Adrenal gland (tissue), 9 donors: ENCODE measurements at regions not wholly inside any gene's neighbourhood (a gene's known extent, or its start where the extent isn't known, plus 50 kb on each side); places are given as distances from the start of the nearest gene placed in this dataset.
"Not testable (repeated sequence)": the region's sequence is repeated elsewhere in the genome, so short reads cannot be mapped to it uniquely, and the experiment has no call there.

Experiments used
- DNase-seq, 7 donors: peaks; one replicate each; pipeline ENCODE4 v3.0.0-alpha.2; 2019 to 2020
- H3K27ac ChIP-seq, 5 donors: fragments of 200-600 bp; sonication (generic) in 4 of 5; 1 replicate in 3 of 5; 2 replicates in 2 of 5; pipeline versions ENCODE4 v1.5.1 to v1.8.0; 2016 to 2020; ENCODE audit warnings: mild to moderate bottlenecking in 1 of 5
- H3K27me3 ChIP-seq: fragments of 200-600 bp; 2 replicates; pipeline ENCODE4 v1.8.0; 2021
- H3K36me3 ChIP-seq, 2 donors: fragments of 200-600 bp; replicated peaks in 1 of 2; 1 replicate in 1 of 2; 2 replicates in 1 of 2; pipeline versions ENCODE4 v1.5.1 to v1.8.0; 2018 to 2022
- H3K4me1 ChIP-seq, 2 donors: fragments of 200-600 bp; replicated peaks in 1 of 2; 1 replicate in 1 of 2; 2 replicates in 1 of 2; pipeline versions ENCODE4 v1.5.1 to v1.8.0; 2018 to 2021
- H3K4me3 ChIP-seq, 4 donors: fragments of 200-600 bp; sonication (generic) in 3 of 4; one replicate each; pipeline ENCODE4 v1.5.1; 2016 to 2018
- H3K9me3 ChIP-seq, 3 donors: fragments of 200-600 bp; sonication (generic) in 1 of 3; replicated peaks in 1 of 3; 1 replicate in 2 of 3; 2 replicates in 1 of 3; pipeline versions ENCODE4 v1.5.1 to v1.8.0; 2016 to 2021
- CTCF ChIP-seq, 6 experiments: fragments of 450-650 bp in 4 of 6; fragments of 200-600 bp in 2 of 6; sonication (generic) in 1 of 6; IDR thresholded peaks; 1 replicate in 5 of 6; 2 replicates in 1 of 6; pipeline versions ENCODE4 v1.5.1 to v1.8.0; 2016 to 2021; ENCODE audit warnings: antibody characterized with exemption in 6 of 6, mild to moderate bottlenecking in 2 of 6, moderate library complexity in 1 of 6
- POLR2A ChIP-seq, 2 donors: fragments of 450-650 bp; IDR thresholded peaks; one replicate each; pipeline ENCODE4 v1.6.1; 2017; ENCODE audit warnings: antibody characterized with exemption in 2 of 2, mild to moderate bottlenecking in 2 of 2, moderate library complexity in 1 of 2
- WGBS, 4 donors: extraction: QIAGEN DNeasy Blood & Tissue Kit in 2 of 4; methylation state at CpG; one replicate each; pipeline versions ENCODE4 v1.1.5 to v1.1.7; 2013 to 2017; 5-methylcytosine and 5-hydroxymethylcytosine counted together
- intact Hi-C, 2 donors: fragments of 100-400 bp; cut with DNase I; formaldehyde crosslinking; loops; one replicate each; pipeline versions ENCODE4 v1.14.1 to v1.15.0; 2022 to 2023
- donor health status: healthy with polysubstance abuse.
- donor health status: Bipolar disorder and iron deficiency.
- donor health status: DM: yes; HTN: yes; CAD: no.
- donor health status: DM: no; HTN: no; CAD: no.
- donor health status: DM: no; HTN: no; CAD: no.

- TF ChIP-seq POLR2A (IDR thresholded peaks at IDR 0.05): no peak
- TF ChIP-seq CTCF (IDR thresholded peaks at IDR 0.05): no peak
- H3K4me3 ChIP-seq: no peak overlapping the region
- 46 to 57% (median 53%) methylated on average over 12 of the region's 12 CpGs for WGBS, 4 donors
- no peaks in the 10 kb centered on the region for H3K27me3 ChIP-seq
- no peaks in the 10 kb centered on the region for H3K36me3 ChIP-seq
- intact Hi-C loops: no loop called here
- peak overlapping the region in 1 of 5 donors; percentile 10 for H3K27ac ChIP-seq
- H3K4me1 ChIP-seq: no peaks in the 10 kb centered on the region
- no peaks in the 10 kb centered on the region for H3K9me3 ChIP-seq
- DNase-seq: no peak
Observed at GRCh38 chr2:101638181-101638711, 59.3 kb upstream of the MAP4K4 start.

GRCh38 chr2:101630224-101630949 lies 67.1 kb upstream of the MAP4K4 start:
- no peak for TF ChIP-seq POLR2A (IDR thresholded peaks at IDR 0.05)
- no peak for TF ChIP-seq CTCF (IDR thresholded peaks at IDR 0.05)
- no peaks in the 10 kb centered on the region for H3K9me3 ChIP-seq
- intact Hi-C loops: no loop called here
- no peak overlapping the region for H3K4me3 ChIP-seq
- H3K4me1 ChIP-seq: no peaks in the 10 kb centered on the region
- DNase-seq: no peak
- H3K27ac ChIP-seq: no peak overlapping the region
- no peaks in the 10 kb centered on the region for H3K36me3 ChIP-seq
- H3K27me3 ChIP-seq: no peaks in the 10 kb centered on the region
- whole genome bisulfite sequencing, 4 donors: 80 to 86% (median 82%) methylated on average over 17 to 18 of the region's 18 CpGs

GRCh38 chr2:101628030-101628392 lies 69.5 kb upstream of the MAP4K4 start:
- no peaks in the 10 kb centered on the region for H3K36me3 ChIP-seq
- H3K4me1 ChIP-seq: no peaks in the 10 kb centered on the region
- no peak overlapping the region for H3K4me3 ChIP-seq
- TF ChIP-seq POLR2A (IDR thresholded peaks at IDR 0.05) (no peak), CTCF (IDR thresholded peaks at IDR 0.05) (no peak)
- H3K9me3 ChIP-seq: no peaks in the 10 kb centered on the region
- intact Hi-C loops: no loop called here
- H3K27ac ChIP-seq: no peak overlapping the region
- H3K27me3 ChIP-seq: no peaks in the 10 kb centered on the region
- WGBS, 4 donors: 91 to 97% (median 95%) methylated on average over 14 to 16 of the region's 16 CpGs
- no peak for DNase-seq

GRCh38 chr2:101627285-101628029 lies 70.0 kb upstream of the MAP4K4 start:
- Histone ChIP-seq H3K27me3 (no peaks in the 10 kb centered on the region), H3K36me3 (no peaks in the 10 kb centered on the region), H3K4me3 (no peak overlapping the region), H3K9me3 (no peaks in the 10 kb centered on the region), H3K4me1 (no peaks in the 10 kb centered on the region), H3K27ac (no peak overlapping the region)
- TF ChIP-seq CTCF (IDR thresholded peaks at IDR 0.05) (no peak), POLR2A (IDR thresholded peaks at IDR 0.05) (no peak)
- DNase-seq: no peak
- intact Hi-C loops: no loop called here
- 78 to 88% (median 83%) methylated on average over 14 of the region's 14 CpGs for WGBS, 4 donors

- intact Hi-C loops, H3K36me3 ChIP-seq, DNase-seq, H3K4me3 ChIP-seq, H3K9me3 ChIP-seq, H3K27ac ChIP-seq, H3K4me1 ChIP-seq, H3K27me3 ChIP-seq: not testable (repeated sequence)
- 78 to 94% (median 91%) methylated on average over 5 to 8 of the region's 8 CpGs for WGBS, 4 donors
Observed at GRCh38 chr2:101625814-101626213, 71.7 kb upstream of the MAP4K4 start.
